HG03196 (cell line): ENCODE measurements at regions not wholly inside any gene's neighbourhood (a gene's known extent, or its start where the extent isn't known, plus 50 kb on each side); places are given as distances from the start of the nearest gene placed in this dataset.
A peak's percentile ranks its signal among the peaks of the same experiment; 100 is the strongest.
"Not testable (repeated sequence)": the region's sequence is repeated elsewhere in the genome, so short reads cannot be mapped to it uniquely, and the experiment has no call there.

Experiments
- ATAC-seq: cut with Tn5 transposase; IDR thresholded peaks from one replicate; pipeline ENCODE4 v1.9.1; 2021; ENCODE audit not compliant: unreplicated experiment

GRCh38 chr5:96528826-96529474 lies 95.9 kb upstream of the PCSK1 start:
- no peak for ATAC-seq

- no peak for ATAC-seq
Measured at GRCh38 chr5:96529559-96529958, 96.5 kb upstream of the PCSK1 start.

- ATAC-seq: no peak
Measured at GRCh38 chr5:96530901-96531300, 97.9 kb upstream of the PCSK1 start.

GRCh38 chr5:96533371-96533770 lies 100.3 kb upstream of the PCSK1 start:
- ATAC-seq: no peak

- ATAC-seq: no peak
Measured at GRCh38 chr5:96537386-96537785, 104.3 kb upstream of the PCSK1 start.

- ATAC-seq: no peak
Measured at GRCh38 chr5:96538808-96539250, 105.8 kb upstream of the PCSK1 start.

GRCh38 chr5:96546120-96546519 lies 113.1 kb upstream of the PCSK1 start:
- ATAC-seq: no peak

- no peak for ATAC-seq
Measured at GRCh38 chr5:96547486-96547885, 114.4 kb upstream of the PCSK1 start.

GRCh38 chr5:96548905-96549304 lies 113.3 kb upstream of the CAST start:
- ATAC-seq: no peak

- ATAC-seq: not testable (repeated sequence)
Measured at GRCh38 chr5:96560857-96561256, 101.3 kb upstream of the CAST start.

GRCh38 chr5:96562614-96563013 lies 99.6 kb upstream of the CAST start:
- ATAC-seq: no peak

- ATAC-seq: no peak
Measured at GRCh38 chr5:96563816-96564215, 98.4 kb upstream of the CAST start.

GRCh38 chr5:96565582-96566265 lies 96.5 kb upstream of the CAST start:
- ATAC-seq: peak; percentile 60

GRCh38 chr5:96566833-96567587 lies 95.2 kb upstream of the CAST start:
- no peak for ATAC-seq

GRCh38 chr5:96569332-96569731 lies 92.8 kb upstream of the CAST start:
- ATAC-seq: no peak

GRCh38 chr5:96569770-96570169 lies 92.4 kb upstream of the CAST start:
- no peak for ATAC-seq

- no peak for ATAC-seq
Measured at GRCh38 chr5:96572864-96573512, 89.2 kb upstream of the CAST start.

- no peak for ATAC-seq
Measured at GRCh38 chr5:96573513-96573894, 88.7 kb upstream of the CAST start.

- ATAC-seq: no peak
Measured at GRCh38 chr5:96576876-96577275, 85.3 kb upstream of the CAST start.

- ATAC-seq: no peak
Measured at GRCh38 chr5:96577909-96578308, 84.3 kb upstream of the CAST start.

- ATAC-seq: no peak
Measured at GRCh38 chr5:96579711-96580110, 82.5 kb upstream of the CAST start.

- ATAC-seq: no peak
Measured at GRCh38 chr5:96582343-96582742, 79.8 kb upstream of the CAST start.
